SK-N-SH (cell line): ENCODE measurements at regions not wholly inside any gene's neighbourhood (a gene's known extent, or its start where the extent isn't known, plus 50 kb on each side); places are given as distances from the start of the nearest gene placed in this dataset.
"Not testable (repeated sequence)": the region's sequence is repeated elsewhere in the genome, so short reads cannot be mapped to it uniquely, and the experiment has no call there.

Experiments used
- CTCF ChIA-PET: fragments of 300-600, 350-600 bp; formaldehyde crosslinking; extraction: SDS; loops from one replicate; lab custom pipeline; 2021; lab: Yijun Ruan, JAX
- POLR2A ChIA-PET: fragments of 350-600 bp; sonication (Branson Sonifier 250); formaldehyde crosslinking; extraction: SDS; loops from one replicate; lab custom pipeline; 2020; ENCODE audit warnings: antibody characterized with exemption, inconsistent platforms; lab: Yijun Ruan, JAX
- DNase-seq: peaks from one replicate; pipeline ENCODE4 v3.0.0; 2012
- H2AFZ ChIP-seq: fragments of 200-600 bp; sonication (generic); 2 replicates; pipeline ENCODE4 v1.8.1; 2016; ENCODE audit warnings: antibody characterized with exemption, mild to moderate bottlenecking, low read depth
- H3F3A ChIP-seq: fragments of 200-600 bp; sonication (generic); replicated peaks from 2 replicates; pipeline ENCODE3; 2016; ENCODE audit warnings: antibody characterized with exemption, mild to moderate bottlenecking; ENCODE audit not compliant: insufficient read depth
- H3K27ac ChIP-seq, 2 experiments: fragments of 200-500 bp in 1 of 2; fragments of 200-600 bp in 1 of 2; sonication (Bioruptor generic) in 1 of 2; sonication (generic), shearing (Covaris generic) in 1 of 2; 2 replicates each; pipeline versions ENCODE4 v1.5.1 to v1.6.1; 2014 to 2016; ENCODE audit warnings: low read depth in 2 of 2, inconsistent platforms in 1 of 2, low read length in 1 of 2, mild to moderate bottlenecking in 1 of 2, mixed read lengths in 1 of 2
- H3K27me3 ChIP-seq: fragments of 200-600 bp; sonication (generic), shearing (Covaris generic); 2 replicates; pipeline ENCODE4 v1.6.1; 2016; ENCODE audit warnings: mixed run types; ENCODE audit not compliant: insufficient read depth
- H3K36me3 ChIP-seq, 2 experiments: fragments of 200-500 bp in 1 of 2; fragments of 200-600 bp in 1 of 2; sonication (Bioruptor generic) in 1 of 2; sonication (generic) in 1 of 2; replicated peaks in 1 of 2; 2 replicates each; pipeline versions ENCODE3 to v1.5.1; 2014 to 2016; ENCODE audit warnings: low read length in 1 of 2, mild to moderate bottlenecking in 1 of 2; ENCODE audit not compliant: insufficient read depth in 2 of 2, control insufficient read depth in 1 of 2
- H3K4me1 ChIP-seq, 2 experiments: fragments of 200-500 bp in 1 of 2; fragments of 200-600 bp in 1 of 2; sonication (Bioruptor generic) in 1 of 2; sonication (generic), shearing (Covaris generic) in 1 of 2; 2 replicates each; pipeline versions ENCODE4 v1.5.1 to v1.6.1; 2014 to 2016; ENCODE audit warnings: low read depth in 1 of 2, low read length in 1 of 2, mixed run types in 1 of 2; ENCODE audit not compliant: insufficient read depth in 2 of 2, control insufficient read depth in 1 of 2
- H3K4me2 ChIP-seq: fragments of 200-600 bp; sonication (generic), shearing (Covaris generic); 2 replicates; pipeline ENCODE4 v1.6.1; 2017; ENCODE audit warnings: mixed run types
- H3K4me3 ChIP-seq, 2 experiments: fragments of 200-500 bp in 1 of 2; fragments of 200-600 bp in 1 of 2; sonication (Bioruptor generic) in 1 of 2; sonication (generic), shearing (Covaris generic) in 1 of 2; 2 replicates each; pipeline versions ENCODE4 v1.5.1 to v1.8.1; 2014 to 2016; ENCODE audit warnings: low read depth in 2 of 2, inconsistent platforms in 1 of 2, low read length in 1 of 2, mild to moderate bottlenecking in 1 of 2, mixed read lengths in 1 of 2, moderate library complexity in 1 of 2
- H3K79me2 ChIP-seq: fragments of 200-600 bp; sonication (generic); 2 replicates; pipeline ENCODE4 v1.8.1; 2017; ENCODE audit warnings: mild to moderate bottlenecking; ENCODE audit not compliant: insufficient read depth
- H3K9ac ChIP-seq: fragments of 200-600 bp; sonication (generic); 2 replicates; pipeline ENCODE4 v1.6.1; 2017; ENCODE audit warnings: mixed run types
- H3K9me2 ChIP-seq: fragments of 200-600 bp; sonication (generic); 2 replicates; pipeline ENCODE4 v1.6.1; 2017; ENCODE audit warnings: mixed run types
- H3K9me3 ChIP-seq: fragments of 200-600 bp; sonication (generic); 2 replicates; pipeline ENCODE4 v1.6.1; 2017; ENCODE audit warnings: mixed run types, mild to moderate bottlenecking, moderate library complexity
- H4K20me1 ChIP-seq: fragments of 200-600 bp; sonication (generic); 2 replicates; pipeline ENCODE4 v1.6.1; 2017; ENCODE audit warnings: mild to moderate bottlenecking, mixed run types; ENCODE audit not compliant: insufficient read depth
- EP300 ChIP-seq, 2 experiments: IDR thresholded peaks; 2 replicates each; pipeline versions ENCODE4 v1.4.0 to v1.6.1; 2012; ENCODE audit warnings: borderline replicate concordance in 1 of 2, low read depth in 1 of 2, low read length in 1 of 2
- FOXM1 ChIP-seq: IDR thresholded peaks from 2 replicates; pipeline ENCODE4 v1.4.0; 2012; ENCODE audit warnings: low read depth, mild to moderate bottlenecking
- NFIC ChIP-seq: IDR thresholded peaks from 2 replicates; pipeline ENCODE4 v1.4.0; 2012; ENCODE audit warnings: borderline replicate concordance
- NRF1 ChIP-seq: IDR thresholded peaks from 2 replicates; pipeline ENCODE4 v1.6.1; 2012; ENCODE audit warnings: low read depth, mild to moderate bottlenecking, low read length
- POLR2AphosphoS5 ChIP-seq: IDR thresholded peaks from 2 replicates; pipeline ENCODE4 v1.6.1; 2012; ENCODE audit warnings: low read depth, low read length
- RCOR1 ChIP-seq: fragments of 150-350 bp; IDR thresholded peaks from 2 replicates; pipeline ENCODE4 v1.6.1; 2017; ENCODE audit warnings: antibody characterized with exemption, low read length
- SIN3A ChIP-seq: IDR thresholded peaks from 2 replicates; pipeline ENCODE4 v1.6.1; 2012; ENCODE audit warnings: low read depth, mild to moderate bottlenecking, low read length, moderate library complexity, borderline replicate concordance
- TAF1 ChIP-seq: IDR thresholded peaks from 2 replicates; pipeline ENCODE4 v1.6.1; 2012; ENCODE audit warnings: low read depth, mild to moderate bottlenecking, low read length, moderate library complexity, borderline replicate concordance
- TCF12 ChIP-seq: IDR thresholded peaks from 2 replicates; pipeline ENCODE4 v1.4.0; 2012
- TEAD4 ChIP-seq: IDR thresholded peaks from 2 replicates; pipeline ENCODE4 v1.4.0; 2012; ENCODE audit warnings: mild to moderate bottlenecking, borderline replicate concordance; ENCODE audit not compliant: insufficient read depth
- whole genome bisulfite sequencing: methylation state at CpG from one replicate; pipeline ENCODE4 v1.1.6; 2017; ENCODE audit warnings: low lambda C conversion rate; 5-methylcytosine and 5-hydroxymethylcytosine counted together
- TF ChIP-seq, protein P1 (sequence below): IDR thresholded peaks from 2 replicates; pipeline ENCODE4 v1.4.0; 2012; ENCODE audit warnings: low read depth
- TF ChIP-seq, protein P2 (sequence below): IDR thresholded peaks from 2 replicates; pipeline ENCODE4 v1.4.0; 2012; ENCODE audit warnings: low read depth, borderline replicate concordance
- TF ChIP-seq, protein P3 (sequence below): IDR thresholded peaks from 2 replicates; pipeline ENCODE4 v1.6.1; 2012; ENCODE audit warnings: mild to moderate bottlenecking, low read depth, low read length, moderate library complexity
- TF ChIP-seq, protein P4 (sequence below): IDR thresholded peaks from 2 replicates; pipeline ENCODE4 v1.4.0; 2012; ENCODE audit warnings: low read depth, borderline replicate concordance

DNA sequence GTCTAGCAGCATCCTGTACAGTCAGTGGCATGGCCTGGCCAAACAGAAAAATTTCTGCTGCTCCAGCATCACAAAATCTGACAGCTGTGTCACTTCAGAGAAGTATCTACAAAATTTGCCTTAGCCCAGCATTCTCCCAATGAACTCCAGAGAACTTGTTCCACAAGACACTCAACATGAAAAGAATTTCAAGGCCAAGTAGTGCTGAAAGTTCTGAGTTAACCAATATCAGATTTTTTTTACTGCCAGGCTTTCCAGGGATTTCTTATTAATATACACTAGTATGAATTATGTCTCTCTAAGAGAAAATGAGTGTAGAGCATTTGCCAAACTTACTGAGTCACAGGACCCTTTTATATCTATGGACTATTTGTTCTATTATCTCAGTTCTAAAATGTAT is 68.8 kb downstream of the OR5AK2 start:
- no peaks in the 10 kb centered on the region for H3K27me3 ChIP-seq
- H3K27ac ChIP-seq: peak overlapping the region in 1 of 2 experiments; percentile 98; a peak in 3 of 4 replicates
- no peaks in the 10 kb centered on the region for H3K9me3 ChIP-seq
- 0 out of 2 replicates have a peak, but pooled peaks cover 3% of the 10 kb centered on the region for H3K9me2 ChIP-seq
- no peaks in the 10 kb centered on the region for H3K36me3 ChIP-seq
- peaks cover 11 to 14% of the 10 kb centered on the region in 2 experiments; a peak in 3 of 4 replicates for H3K4me1 ChIP-seq
- TF ChIP-seq, protein P1, sequence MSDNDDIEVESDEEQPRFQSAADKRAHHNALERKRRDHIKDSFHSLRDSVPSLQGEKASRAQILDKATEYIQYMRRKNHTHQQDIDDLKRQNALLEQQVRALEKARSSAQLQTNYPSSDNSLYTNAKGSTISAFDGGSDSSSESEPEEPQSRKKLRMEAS: no peak
- TF ChIP-seq, protein P2, sequence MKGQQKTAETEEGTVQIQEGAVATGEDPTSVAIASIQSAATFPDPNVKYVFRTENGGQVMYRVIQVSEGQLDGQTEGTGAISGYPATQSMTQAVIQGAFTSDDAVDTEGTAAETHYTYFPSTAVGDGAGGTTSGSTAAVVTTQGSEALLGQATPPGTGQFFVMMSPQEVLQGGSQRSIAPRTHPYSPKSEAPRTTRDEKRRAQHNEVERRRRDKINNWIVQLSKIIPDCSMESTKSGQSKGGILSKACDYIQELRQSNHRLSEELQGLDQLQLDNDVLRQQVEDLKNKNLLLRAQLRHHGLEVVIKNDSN: no peak
- no peak for TF ChIP-seq SIN3A
- no peak for TF ChIP-seq RCOR1
- TF ChIP-seq TCF12: no peak
- TF ChIP-seq POLR2AphosphoS5: no peak
- TF ChIP-seq TAF1: no peak
- TF ChIP-seq, protein P3, sequence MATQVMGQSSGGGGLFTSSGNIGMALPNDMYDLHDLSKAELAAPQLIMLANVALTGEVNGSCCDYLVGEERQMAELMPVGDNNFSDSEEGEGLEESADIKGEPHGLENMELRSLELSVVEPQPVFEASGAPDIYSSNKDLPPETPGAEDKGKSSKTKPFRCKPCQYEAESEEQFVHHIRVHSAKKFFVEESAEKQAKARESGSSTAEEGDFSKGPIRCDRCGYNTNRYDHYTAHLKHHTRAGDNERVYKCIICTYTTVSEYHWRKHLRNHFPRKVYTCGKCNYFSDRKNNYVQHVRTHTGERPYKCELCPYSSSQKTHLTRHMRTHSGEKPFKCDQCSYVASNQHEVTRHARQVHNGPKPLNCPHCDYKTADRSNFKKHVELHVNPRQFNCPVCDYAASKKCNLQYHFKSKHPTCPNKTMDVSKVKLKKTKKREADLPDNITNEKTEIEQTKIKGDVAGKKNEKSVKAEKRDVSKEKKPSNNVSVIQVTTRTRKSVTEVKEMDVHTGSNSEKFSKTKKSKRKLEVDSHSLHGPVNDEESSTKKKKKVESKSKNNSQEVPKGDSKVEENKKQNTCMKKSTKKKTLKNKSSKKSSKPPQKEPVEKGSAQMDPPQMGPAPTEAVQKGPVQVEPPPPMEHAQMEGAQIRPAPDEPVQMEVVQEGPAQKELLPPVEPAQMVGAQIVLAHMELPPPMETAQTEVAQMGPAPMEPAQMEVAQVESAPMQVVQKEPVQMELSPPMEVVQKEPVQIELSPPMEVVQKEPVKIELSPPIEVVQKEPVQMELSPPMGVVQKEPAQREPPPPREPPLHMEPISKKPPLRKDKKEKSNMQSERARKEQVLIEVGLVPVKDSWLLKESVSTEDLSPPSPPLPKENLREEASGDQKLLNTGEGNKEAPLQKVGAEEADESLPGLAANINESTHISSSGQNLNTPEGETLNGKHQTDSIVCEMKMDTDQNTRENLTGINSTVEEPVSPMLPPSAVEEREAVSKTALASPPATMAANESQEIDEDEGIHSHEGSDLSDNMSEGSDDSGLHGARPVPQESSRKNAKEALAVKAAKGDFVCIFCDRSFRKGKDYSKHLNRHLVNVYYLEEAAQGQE: no peak
- TF ChIP-seq NRF1: no peak
- TF ChIP-seq, protein P4, sequence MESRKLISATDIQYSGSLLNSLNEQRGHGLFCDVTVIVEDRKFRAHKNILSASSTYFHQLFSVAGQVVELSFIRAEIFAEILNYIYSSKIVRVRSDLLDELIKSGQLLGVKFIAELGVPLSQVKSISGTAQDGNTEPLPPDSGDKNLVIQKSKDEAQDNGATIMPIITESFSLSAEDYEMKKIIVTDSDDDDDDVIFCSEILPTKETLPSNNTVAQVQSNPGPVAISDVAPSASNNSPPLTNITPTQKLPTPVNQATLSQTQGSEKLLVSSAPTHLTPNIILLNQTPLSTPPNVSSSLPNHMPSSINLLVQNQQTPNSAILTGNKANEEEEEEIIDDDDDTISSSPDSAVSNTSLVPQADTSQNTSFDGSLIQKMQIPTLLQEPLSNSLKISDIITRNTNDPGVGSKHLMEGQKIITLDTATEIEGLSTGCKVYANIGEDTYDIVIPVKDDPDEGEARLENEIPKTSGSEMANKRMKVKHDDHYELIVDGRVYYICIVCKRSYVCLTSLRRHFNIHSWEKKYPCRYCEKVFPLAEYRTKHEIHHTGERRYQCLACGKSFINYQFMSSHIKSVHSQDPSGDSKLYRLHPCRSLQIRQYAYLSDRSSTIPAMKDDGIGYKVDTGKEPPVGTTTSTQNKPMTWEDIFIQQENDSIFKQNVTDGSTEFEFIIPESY: no peak
- no peak for TF ChIP-seq FOXM1
- TF ChIP-seq TEAD4: no peak
- TF ChIP-seq NFIC: no peak
- TF ChIP-seq EP300 (IDR thresholded peaks at IDR 0.05; ENCODE audit: borderline replicate concordance in 1 of 2, low read depth in 1 of 2, low read length in 1 of 2): no peak
- no peak overlapping the region for H3K4me3 ChIP-seq
- CTCF ChIA-PET: interaction anchor here (1.1 kb wide), 1 partner anchor 15 kb away, joined by 3 read pairs; no protein-coding TSS in a partner anchor
- no peak overlapping the region for H3K9ac ChIP-seq
- no peak overlapping the region for H3K4me2 ChIP-seq
- no peak overlapping the region for H2AFZ ChIP-seq
- H3F3A ChIP-seq: peaks cover 17% of the 10 kb centered on the region
- no peak for DNase-seq
- H4K20me1 ChIP-seq: no peaks in the 10 kb centered on the region
- H3K79me2 ChIP-seq: no peaks in the 10 kb centered on the region
- POLR2A ChIA-PET: no interaction called here

DNA sequence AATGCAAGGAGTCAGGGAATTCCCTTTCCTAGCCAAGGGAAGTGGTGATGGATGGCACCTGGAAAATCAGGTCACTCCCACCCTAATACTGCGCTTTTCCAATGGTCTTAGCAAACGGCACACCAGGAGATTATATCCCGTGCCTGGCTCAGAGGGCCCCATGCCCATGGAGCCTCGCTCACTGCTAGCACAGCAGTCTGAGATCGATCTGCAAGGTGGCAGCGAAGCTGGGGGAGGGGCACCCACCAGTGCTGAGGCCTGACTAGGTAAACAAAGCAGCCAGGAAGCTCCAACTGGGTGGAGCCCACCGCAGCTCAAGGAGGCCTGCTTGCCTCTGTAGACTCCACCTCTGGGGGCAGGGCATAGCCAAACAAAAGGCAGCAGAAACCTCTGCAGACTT is 74.2 kb downstream of the OR5AK2 start:
- H3K4me1 ChIP-seq, H3K27ac ChIP-seq, POLR2A ChIA-PET, H3K27me3 ChIP-seq, H3K4me2 ChIP-seq, H3K9me3 ChIP-seq, DNase-seq, H3K36me3 ChIP-seq, CTCF ChIA-PET, H4K20me1 ChIP-seq, H3K4me3 ChIP-seq, H3F3A ChIP-seq, H3K79me2 ChIP-seq, H2AFZ ChIP-seq, H3K9ac ChIP-seq, H3K9me2 ChIP-seq: not testable (repeated sequence)
- 100% methylated on average over 3 of the region's 7 CpGs for WGBS
